ENCODE measurements at regions not wholly inside any gene's neighbourhood (a gene's known extent, or its start where the extent isn't known, plus 50 kb on each side); places are given as distances from the start of the nearest gene placed in this dataset.

DNA sequence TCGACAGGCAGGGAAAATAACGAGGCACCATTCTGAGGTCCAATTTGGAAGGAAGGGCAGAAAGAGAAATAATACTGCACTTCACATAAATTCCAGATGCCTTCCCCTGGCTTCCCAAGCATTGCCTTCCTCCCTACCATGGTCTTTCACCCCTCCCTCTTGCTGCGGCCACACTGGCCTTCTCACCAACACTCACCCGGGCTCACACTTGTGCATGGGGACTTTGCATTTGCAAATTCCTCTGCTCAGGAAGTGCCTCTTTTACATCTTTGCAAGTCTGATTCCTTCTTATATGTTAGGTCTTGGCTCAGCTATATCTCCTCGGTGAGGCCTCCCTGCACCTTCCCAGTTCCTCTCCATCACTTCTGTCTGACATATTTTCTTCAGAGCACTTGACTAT, 199.4 kb downstream of the CHIC2 start:
- no peak for TF ChIP-seq GATA2 (IDR thresholded peaks at IDR 0.05; ENCODE audit: low read depth, low read length)

DNA sequence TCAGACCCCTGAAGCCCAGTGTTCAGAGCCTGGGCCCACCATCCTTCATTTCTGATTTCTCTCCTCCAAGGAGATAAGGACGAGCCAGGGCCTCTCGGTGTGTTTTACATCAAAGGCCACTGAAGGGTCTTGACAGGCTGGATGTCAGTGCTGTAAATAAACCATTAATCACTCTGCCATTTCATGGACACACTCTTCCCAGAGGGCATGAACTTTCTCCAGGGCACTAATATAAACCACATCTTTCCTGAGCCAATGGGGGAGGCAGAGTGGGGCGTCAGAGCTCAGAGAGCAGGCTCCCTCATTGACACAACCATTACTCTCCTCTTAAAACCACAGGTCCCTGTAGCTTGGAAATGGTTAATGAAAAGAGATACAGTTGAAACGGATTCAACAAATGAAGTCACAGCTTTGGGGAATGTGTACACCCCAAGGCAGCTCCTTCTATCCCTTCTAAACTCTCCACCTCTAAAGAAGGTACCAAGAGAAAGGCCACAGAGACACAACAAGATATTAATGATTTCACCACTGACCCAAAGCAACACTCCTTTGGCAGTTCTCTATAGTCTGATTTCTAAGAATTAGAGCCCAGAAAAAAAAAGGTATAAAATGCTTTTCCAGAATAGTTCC, 200.6 kb downstream of the CHIC2 start:
- TF ChIP-seq GATA2 (IDR thresholded peaks at IDR 0.05; ENCODE audit: low read depth, low read length) (no peak), GATA3 (IDR thresholded peaks at IDR 0.05; ENCODE audit: low read depth, low read length) (no peak)

DNA sequence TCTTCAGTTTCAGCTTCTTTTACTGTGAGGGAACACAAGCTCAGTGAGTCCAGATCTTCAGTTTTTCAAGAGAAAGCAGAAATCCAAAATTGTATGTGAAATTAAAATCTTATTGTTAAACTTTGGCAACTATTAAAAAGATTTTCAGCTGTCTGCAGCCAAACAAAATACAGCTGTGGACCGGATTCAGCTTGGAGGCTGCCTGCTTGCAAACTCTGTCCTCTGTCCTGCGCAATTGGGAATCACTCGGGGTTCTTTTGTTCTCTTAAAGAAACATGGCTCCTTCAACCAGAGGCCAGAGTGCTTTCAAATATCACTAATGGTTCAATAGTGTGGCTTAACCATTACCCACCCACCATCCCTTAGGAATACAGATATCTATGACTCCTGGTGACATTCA, 201.2 kb downstream of the CHIC2 start:
- TF ChIP-seq GATA2 (IDR thresholded peaks at IDR 0.05; ENCODE audit: low read depth, low read length) (no peak), GATA3 (IDR thresholded peaks at IDR 0.05; ENCODE audit: low read depth, low read length) (no peak)

DNA sequence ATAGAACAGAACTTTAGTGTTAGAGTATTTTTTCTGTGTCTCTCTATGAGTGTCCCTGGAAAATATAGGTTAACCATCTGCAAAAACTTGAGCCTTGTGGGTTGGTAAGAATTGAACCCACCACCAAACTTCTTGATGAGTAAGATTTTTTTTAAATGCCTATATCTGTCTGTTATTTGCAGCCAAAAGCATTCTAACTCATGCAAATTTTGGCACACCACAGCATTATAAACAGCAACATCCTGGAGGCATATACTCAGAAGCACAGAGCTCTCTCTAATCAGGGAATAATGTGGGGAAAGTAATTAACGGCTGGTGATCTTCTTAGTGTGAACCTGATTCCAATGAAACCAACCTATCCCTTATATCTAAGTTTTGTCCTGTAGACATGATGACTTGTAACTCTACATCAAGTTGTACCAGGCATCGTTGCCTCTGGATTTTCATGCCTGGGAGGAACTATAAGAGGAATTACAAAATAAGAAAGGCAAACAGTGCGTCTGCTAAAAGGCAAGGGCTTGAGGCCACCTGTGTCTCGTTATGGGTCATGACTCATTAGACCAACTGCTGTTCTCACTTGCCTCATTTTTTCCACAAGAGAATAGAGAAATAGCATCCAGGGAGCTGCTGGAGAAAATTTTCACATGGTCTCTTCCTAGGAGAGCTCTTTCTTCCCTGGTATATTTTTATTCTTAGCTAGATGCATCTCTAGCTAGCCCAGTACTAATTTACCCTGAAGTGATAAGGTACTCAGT, 202.4 kb downstream of the CHIC2 start:
- TF ChIP-seq GATA2 (IDR thresholded peaks at IDR 0.05; ENCODE audit: low read depth, low read length), result no peak
- TF ChIP-seq GATA3 (IDR thresholded peaks at IDR 0.05; ENCODE audit: low read depth, low read length), result no peak

DNA sequence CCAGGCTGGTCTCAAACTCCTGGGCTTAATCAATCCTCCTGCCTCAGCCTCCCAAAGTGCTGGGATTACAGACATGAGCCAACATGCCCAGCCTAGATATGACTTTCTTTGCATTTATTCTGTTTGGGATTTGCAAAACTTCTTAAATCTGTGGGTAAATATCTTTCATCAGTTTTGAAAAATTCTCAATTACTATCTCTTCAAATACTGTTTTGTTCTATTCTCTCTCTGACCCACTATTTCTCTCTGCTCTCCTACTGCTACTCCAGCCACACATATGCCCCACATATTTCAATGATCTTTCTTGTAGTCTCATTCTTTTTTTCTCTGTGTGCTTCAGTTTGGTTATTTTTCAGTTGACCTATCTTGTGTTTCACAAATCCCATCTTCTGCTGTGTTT, 205.1 kb downstream of the CHIC2 start:
- TF ChIP-seq GATA2 (IDR thresholded peaks at IDR 0.05; ENCODE audit: low read depth, low read length), result no peak
- no peak for TF ChIP-seq GATA3 (IDR thresholded peaks at IDR 0.05; ENCODE audit: low read depth, low read length)

DNA sequence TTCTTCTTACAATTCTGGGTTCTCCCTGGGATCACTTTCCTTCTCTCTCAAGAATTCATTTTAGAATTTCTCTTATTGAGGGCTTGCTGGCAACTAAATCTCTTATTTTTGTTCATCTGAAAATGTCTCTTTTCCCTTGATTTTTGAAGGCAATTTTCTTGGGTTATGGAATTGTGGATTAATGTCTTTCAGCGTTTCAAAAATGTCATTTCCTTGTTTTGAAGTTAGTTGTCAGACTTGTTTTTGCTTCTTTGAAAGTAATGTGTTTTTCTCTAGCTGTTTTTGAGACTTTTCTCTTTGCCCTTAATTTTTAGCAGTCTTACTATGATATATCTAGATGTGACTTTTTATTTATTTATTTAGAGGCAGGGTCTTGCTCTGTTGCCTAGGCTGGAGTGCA, 205.7 kb downstream of the CHIC2 start:
- no peak for TF ChIP-seq GATA3 (IDR thresholded peaks at IDR 0.05; ENCODE audit: low read depth, low read length)
- no peak for TF ChIP-seq GATA2 (IDR thresholded peaks at IDR 0.05; ENCODE audit: low read depth, low read length)

DNA sequence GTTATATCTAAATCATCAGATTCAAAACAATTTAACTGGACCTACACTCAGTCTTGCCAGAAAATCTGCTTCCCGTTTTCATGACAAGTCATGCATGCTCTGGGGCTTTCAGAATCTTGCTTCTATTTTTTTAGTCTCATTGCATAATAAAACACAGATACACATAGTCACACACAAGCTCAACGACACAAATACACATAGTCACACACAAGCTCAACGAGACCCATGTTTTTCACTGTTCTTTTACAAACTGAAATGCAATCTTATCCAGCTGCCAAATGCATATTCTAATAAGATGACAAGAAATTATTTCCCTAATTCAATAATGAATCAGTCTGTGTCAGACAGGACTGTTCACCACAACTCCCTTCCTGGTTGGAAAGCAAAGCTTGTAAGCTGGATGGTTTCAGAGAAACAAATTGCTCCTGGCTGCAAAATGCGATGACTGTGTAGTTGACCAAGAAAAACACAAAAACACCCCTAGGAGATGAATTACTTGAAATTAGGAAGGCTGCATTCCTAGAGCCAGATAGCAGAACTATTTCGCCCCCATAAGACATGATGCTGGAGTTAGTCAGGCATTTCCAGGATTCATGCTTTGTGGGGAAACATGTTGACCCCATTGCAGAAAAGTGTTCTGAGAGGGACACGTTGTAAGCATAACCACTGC, 208.7 kb downstream of the CHIC2 start:
- TF ChIP-seq GATA2 (IDR thresholded peaks at IDR 0.05; ENCODE audit: low read depth, low read length) (no peak), GATA3 (IDR thresholded peaks at IDR 0.05; ENCODE audit: low read depth, low read length) (no peak)

DNA sequence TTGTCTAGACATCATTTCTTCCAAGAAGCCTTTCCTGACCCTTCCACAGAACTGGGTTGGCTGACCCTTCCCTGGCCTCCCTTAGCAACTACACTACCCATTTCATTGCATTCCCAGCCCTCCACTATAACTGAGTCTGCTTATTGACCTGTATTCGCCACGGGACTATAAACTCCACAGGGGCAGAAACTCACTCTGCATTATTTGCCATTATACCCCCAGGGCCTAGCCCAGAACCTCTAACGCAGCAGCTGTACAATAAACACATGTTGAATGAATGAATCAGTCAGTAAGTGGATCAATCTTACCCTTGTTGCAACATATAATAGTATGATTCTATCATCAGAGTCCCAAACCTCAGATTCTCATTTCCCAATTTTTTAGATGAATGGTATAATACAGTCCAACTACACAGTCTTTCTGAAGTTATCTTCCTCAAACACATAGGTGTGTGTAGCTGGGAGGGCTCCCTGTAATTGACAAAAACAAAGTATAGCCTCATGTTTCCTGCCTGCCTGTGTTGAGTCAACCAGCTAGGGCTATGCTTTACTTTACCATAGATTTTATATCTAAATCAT, 209.3 kb downstream of the CHIC2 start:
- TF ChIP-seq GATA3 (IDR thresholded peaks at IDR 0.05; ENCODE audit: low read depth, low read length), result no peak
- TF ChIP-seq GATA2 (IDR thresholded peaks at IDR 0.05; ENCODE audit: low read depth, low read length), result no peak

DNA sequence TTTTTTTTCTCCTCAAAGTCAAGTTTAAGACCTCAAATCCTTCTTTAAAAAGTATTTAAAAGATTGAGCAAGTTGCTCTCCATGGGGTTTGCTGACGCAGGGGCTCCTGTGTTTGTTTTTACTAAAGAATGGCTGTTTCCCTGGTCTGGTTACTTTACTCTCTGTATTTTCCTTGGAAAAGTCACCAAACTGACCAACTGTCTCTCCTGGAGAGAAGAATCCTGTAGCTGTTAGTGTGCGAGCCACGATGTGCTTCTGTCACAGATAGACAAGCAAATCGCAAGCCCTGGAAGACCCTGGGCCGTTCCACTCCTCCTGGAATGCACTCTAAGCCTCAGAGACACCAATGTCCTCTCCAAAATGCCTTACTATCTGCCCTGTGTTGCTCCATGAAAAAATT, 212.1 kb downstream of the CHIC2 start:
- no peak for TF ChIP-seq GATA2 (IDR thresholded peaks at IDR 0.05; ENCODE audit: low read depth, low read length)
- TF ChIP-seq GATA3 (IDR thresholded peaks at IDR 0.05; ENCODE audit: low read depth, low read length), result no peak

DNA sequence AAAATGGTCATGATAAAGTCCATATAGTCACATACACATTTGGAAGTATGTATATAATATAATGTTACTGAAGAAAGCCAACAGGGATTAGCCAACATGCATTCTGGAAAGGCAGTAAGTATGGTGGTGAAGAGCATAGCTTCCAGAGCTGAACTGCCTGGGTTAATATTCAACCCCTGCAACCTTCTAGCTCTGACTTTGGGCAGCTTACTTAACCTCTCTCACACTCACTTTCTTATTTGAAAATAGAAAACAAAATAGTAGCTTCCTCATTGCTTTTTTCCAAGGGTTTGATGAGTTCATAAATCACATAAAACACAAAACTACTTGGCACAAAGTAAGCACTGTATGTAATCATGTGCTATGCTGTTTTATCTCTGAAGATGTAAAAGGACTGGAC, 216.4 kb downstream of the CHIC2 start:
- TF ChIP-seq GATA3 (IDR thresholded peaks at IDR 0.05; ENCODE audit: low read depth, low read length), result no peak
- no peak for TF ChIP-seq GATA2 (IDR thresholded peaks at IDR 0.05; ENCODE audit: low read depth, low read length)

DNA sequence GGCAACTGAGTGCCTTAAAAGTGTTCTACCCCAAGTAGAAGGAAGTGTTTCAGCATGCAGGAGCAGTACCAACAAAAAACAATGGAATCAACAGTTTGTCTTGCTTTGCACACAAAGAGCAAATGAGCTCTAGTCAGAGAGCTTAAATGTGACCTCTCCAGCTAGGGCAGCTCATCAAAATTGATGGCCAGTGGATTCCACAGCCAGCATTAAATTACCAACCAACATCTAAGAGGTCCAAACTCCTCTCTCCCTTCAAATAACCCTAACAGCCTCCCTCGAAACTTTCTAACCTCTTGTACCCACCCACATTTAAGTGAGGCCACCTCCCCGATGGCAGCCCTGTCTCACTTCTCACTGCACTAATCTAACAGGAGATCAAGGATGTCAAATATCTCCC, 219.9 kb downstream of the CHIC2 start:
- no peak for TF ChIP-seq GATA2 (IDR thresholded peaks at IDR 0.05; ENCODE audit: low read depth, low read length)
- TF ChIP-seq GATA3 (IDR thresholded peaks at IDR 0.05; ENCODE audit: low read depth, low read length), result no peak

DNA sequence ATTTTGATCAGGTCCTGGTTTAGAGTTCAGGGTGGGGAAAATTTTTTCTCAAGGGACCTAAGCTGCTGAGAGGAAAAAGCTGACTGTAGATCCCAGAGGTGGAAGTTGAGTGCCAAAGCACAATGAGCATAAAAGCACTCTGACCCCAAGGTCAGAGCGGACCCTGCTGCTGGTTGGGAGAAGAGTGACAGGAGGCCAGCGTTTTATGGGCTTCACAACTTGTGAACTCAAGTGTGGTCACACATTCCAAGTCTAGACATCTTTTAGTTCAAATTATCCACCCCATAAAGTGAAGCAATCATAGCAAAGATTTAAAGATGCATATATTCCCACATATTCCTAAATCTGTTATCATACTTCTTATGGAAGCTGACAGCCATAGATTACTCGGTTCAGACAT, 220.3 kb downstream of the CHIC2 start:
- TF ChIP-seq GATA3 (IDR thresholded peaks at IDR 0.05; ENCODE audit: low read depth, low read length) (no peak), GATA2 (IDR thresholded peaks at IDR 0.05; ENCODE audit: low read depth, low read length) (no peak)

DNA sequence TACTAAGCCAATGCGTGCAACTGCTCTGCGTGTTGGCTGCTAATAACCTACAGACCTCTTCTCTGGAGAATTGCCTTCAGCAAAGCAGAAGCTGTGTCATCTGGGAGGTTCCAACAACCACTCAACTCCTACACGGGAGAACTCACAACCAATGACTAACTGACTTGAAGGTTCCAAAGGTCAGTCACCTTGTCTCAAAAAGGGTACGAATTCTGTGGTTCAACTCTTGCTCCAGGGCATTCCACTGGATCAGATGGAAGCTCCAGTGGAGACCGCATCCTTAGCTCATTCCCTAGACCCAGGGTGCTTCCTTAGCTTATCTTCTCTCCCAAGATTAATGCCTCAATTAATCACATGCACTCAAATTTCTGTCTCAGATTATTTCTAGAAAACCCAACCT, 222.7 kb downstream of the CHIC2 start:
- TF ChIP-seq GATA2 (IDR thresholded peaks at IDR 0.05; ENCODE audit: low read depth, low read length) (no peak), GATA3 (IDR thresholded peaks at IDR 0.05; ENCODE audit: low read depth, low read length) (no peak)

DNA sequence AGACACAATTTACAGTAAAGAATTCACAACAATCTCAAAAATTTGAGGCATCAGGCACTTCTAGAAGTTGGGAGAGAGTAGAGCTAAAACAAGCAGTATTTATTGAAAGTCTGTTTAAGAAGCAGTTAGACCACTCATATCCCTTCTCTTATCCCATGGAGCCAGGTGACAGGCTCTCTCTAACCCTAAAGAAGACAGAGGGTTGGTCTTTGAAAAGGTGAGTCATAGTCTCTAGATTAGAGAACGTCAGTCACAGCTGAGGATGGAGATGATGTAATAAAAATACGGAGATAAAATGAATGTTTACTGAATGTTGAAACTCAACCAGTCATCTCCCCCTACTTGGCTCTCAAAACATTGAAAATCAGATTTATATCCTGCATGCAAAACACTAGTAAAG, 223.8 kb downstream of the CHIC2 start:
- TF ChIP-seq GATA3 (IDR thresholded peaks at IDR 0.05; ENCODE audit: low read depth, low read length) (no peak), GATA2 (IDR thresholded peaks at IDR 0.05; ENCODE audit: low read depth, low read length) (no peak)

DNA sequence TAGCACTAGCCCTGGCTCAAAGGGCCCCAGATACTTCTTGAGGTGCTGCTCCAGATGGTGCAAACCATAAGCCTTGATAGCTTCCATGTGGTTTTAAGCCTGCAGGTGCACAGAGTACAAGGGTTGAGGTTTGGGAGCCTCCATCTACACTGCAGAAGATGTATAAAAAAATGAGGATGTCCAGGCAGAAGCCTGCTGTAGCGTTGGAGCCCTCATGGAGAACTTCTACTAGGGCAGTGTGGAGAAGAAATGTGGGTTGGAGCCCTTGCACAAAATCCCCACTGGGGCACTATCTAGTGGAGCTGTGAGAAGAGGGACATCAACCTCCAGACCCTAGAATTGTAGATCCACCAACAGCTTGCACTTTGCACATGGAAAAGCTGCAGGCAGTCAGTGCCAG, 231.9 kb downstream of the CHIC2 start:
- TF ChIP-seq GATA2 (IDR thresholded peaks at IDR 0.05; ENCODE audit: low read depth, low read length), result no peak
- no peak for TF ChIP-seq GATA3 (IDR thresholded peaks at IDR 0.05; ENCODE audit: low read depth, low read length)
